GM19035 (cell line): ENCODE measurements at regions not wholly inside any gene's neighbourhood (a gene's known extent, or its start where the extent isn't known, plus 50 kb on each side); places are given as distances from the start of the nearest gene placed in this dataset.

Experiments used
- ATAC-seq: cut with Tn5 transposase; IDR thresholded peaks from one replicate; pipeline ENCODE4 v1.9.1; 2021; ENCODE audit not compliant: unreplicated experiment

- ATAC-seq, result no peak
Observed at GRCh38 chr20:12264711-12265110, 347.0 kb downstream of the BTBD3 start.

- ATAC-seq, result no peak
Observed at GRCh38 chr20:12265662-12266061, 348.0 kb downstream of the BTBD3 start.

- ATAC-seq, result no peak
Observed at GRCh38 chr20:12269579-12269978, 351.9 kb downstream of the BTBD3 start.

- ATAC-seq, result no peak
Observed at GRCh38 chr20:12270863-12271262, 353.2 kb downstream of the BTBD3 start.

- ATAC-seq, result no peak
Observed at GRCh38 chr20:12276011-12276673, 358.4 kb downstream of the BTBD3 start.

- no peak for ATAC-seq
Observed at GRCh38 chr20:12287575-12287974, 369.9 kb downstream of the BTBD3 start.

- no peak for ATAC-seq
Observed at GRCh38 chr20:12289465-12289864, 371.8 kb downstream of the BTBD3 start.

- ATAC-seq, result no peak
Observed at GRCh38 chr20:12291386-12291785, 373.7 kb downstream of the BTBD3 start.

- no peak for ATAC-seq
Observed at GRCh38 chr20:12293900-12294299, 376.2 kb downstream of the BTBD3 start.

- no peak for ATAC-seq
Observed at GRCh38 chr20:12294678-12295077, 377.0 kb downstream of the BTBD3 start.

GRCh38 chr20:12305188-12305950 is 387.7 kb downstream of the BTBD3 start:
- ATAC-seq, result no peak

GRCh38 chr20:12306107-12306506 is 388.4 kb downstream of the BTBD3 start:
- no peak for ATAC-seq

GRCh38 chr20:12311094-12311865 is 393.6 kb downstream of the BTBD3 start:
- ATAC-seq, result no peak

- ATAC-seq, result no peak
Observed at GRCh38 chr20:12315652-12316051, 398.0 kb downstream of the BTBD3 start.

- no peak for ATAC-seq
Observed at GRCh38 chr20:12316794-12317193, 399.1 kb downstream of the BTBD3 start.

GRCh38 chr20:12317433-12317832 is 399.7 kb downstream of the BTBD3 start:
- ATAC-seq, result no peak

- ATAC-seq, result no peak
Observed at GRCh38 chr20:12318043-12318442, 400.4 kb downstream of the BTBD3 start.

GRCh38 chr20:12321736-12322135 is 404.0 kb downstream of the BTBD3 start:
- ATAC-seq, result no peak

- no peak for ATAC-seq
Observed at GRCh38 chr20:12327205-12327604, 409.5 kb downstream of the BTBD3 start.

- ATAC-seq, result no peak
Observed at GRCh38 chr20:12331236-12331635, 413.5 kb downstream of the BTBD3 start.

- ATAC-seq, result no peak
Observed at GRCh38 chr20:12337601-12338000, 419.9 kb downstream of the BTBD3 start.

- ATAC-seq, result no peak
Observed at GRCh38 chr20:12345978-12346377, 428.3 kb downstream of the BTBD3 start.
